DMS153 treated with DMSO at 0.1 percent for 48 hours (cell line): ENCODE measurements at regions not wholly inside any gene's neighbourhood (a gene's known extent, or its start where the extent isn't known, plus 50 kb on each side); places are given as distances from the start of the nearest gene placed in this dataset.

Experiments
- DNase-seq: peaks from one replicate; lab custom pipeline; 2025; ENCODE audit not compliant: unreplicated experiment; lab: John Stamatoyannopoulos, UW

GRCh38 chr20:40545478-40545877, 143.6 kb downstream of the MAFB start:
- no peak for DNase-seq

GRCh38 chr20:40542065-40542464, 147.0 kb downstream of the MAFB start:
- no peak for DNase-seq

GRCh38 chr20:40540166-40540565, 148.9 kb downstream of the MAFB start:
- DNase-seq, result no peak

GRCh38 chr20:40538131-40538530, 150.9 kb downstream of the MAFB start:
- DNase-seq, result no peak

- DNase-seq, result no peak
Observed at GRCh38 chr20:40536808-40537207, 152.2 kb downstream of the MAFB start.

GRCh38 chr20:40535816-40536215, 153.2 kb downstream of the MAFB start:
- DNase-seq, result no peak

GRCh38 chr20:40532103-40532502, 156.9 kb downstream of the MAFB start:
- DNase-seq, result no peak

GRCh38 chr20:40525351-40525750, 163.7 kb downstream of the MAFB start:
- DNase-seq, result no peak

- DNase-seq, result no peak
Observed at GRCh38 chr20:40524071-40524470, 165.0 kb downstream of the MAFB start.

GRCh38 chr20:40522405-40522804, 166.6 kb downstream of the MAFB start:
- DNase-seq, result no peak

- DNase-seq, result no peak
Observed at GRCh38 chr20:40521962-40522361, 167.1 kb downstream of the MAFB start.

- DNase-seq, result no peak
Observed at GRCh38 chr20:40519918-40520317, 169.1 kb downstream of the MAFB start.

- no peak for DNase-seq
Observed at GRCh38 chr20:40512994-40513393, 176.0 kb downstream of the MAFB start.

- DNase-seq, result no peak
Observed at GRCh38 chr20:40512591-40512990, 176.4 kb downstream of the MAFB start.

GRCh38 chr20:40511478-40511877, 177.6 kb downstream of the MAFB start:
- no peak for DNase-seq

- no peak for DNase-seq
Observed at GRCh38 chr20:40510622-40511021, 178.4 kb downstream of the MAFB start.

GRCh38 chr20:40508821-40509220, 180.2 kb downstream of the MAFB start:
- no peak for DNase-seq

- no peak for DNase-seq
Observed at GRCh38 chr20:40506537-40506939, 182.5 kb downstream of the MAFB start.

GRCh38 chr20:40503119-40503518, 185.9 kb downstream of the MAFB start:
- DNase-seq, result no peak

- DNase-seq, result no peak
Observed at GRCh38 chr20:40502576-40502975, 186.5 kb downstream of the MAFB start.

- DNase-seq, result no peak
Observed at GRCh38 chr20:40499391-40499790, 189.6 kb downstream of the MAFB start.

- DNase-seq, result no peak
Observed at GRCh38 chr20:40497899-40498691, 190.9 kb downstream of the MAFB start.

GRCh38 chr20:40495956-40496355, 193.1 kb downstream of the MAFB start:
- DNase-seq, result no peak
